Endodermal cell (in vitro differentiated cells): ENCODE measurements at regions not wholly inside any gene's neighbourhood (a gene's known extent, or its start where the extent isn't known, plus 50 kb on each side); places are given as distances from the start of the nearest gene placed in this dataset.

Experiments
- DNase-seq: peaks from one replicate; pipeline ENCODE4 v3.0.0-alpha.2; 2017
- H3K27ac ChIP-seq: 2 replicates; pipeline ENCODE4 v1.5.1; 2013; ENCODE audit warnings: mild to moderate bottlenecking, low read depth, low read length, moderate library complexity
- H3K27me3 ChIP-seq: 2 replicates; pipeline ENCODE4 v1.6.1; 2013; ENCODE audit warnings: mild to moderate bottlenecking, low read length, moderate library complexity; ENCODE audit not compliant: insufficient read depth, control insufficient read depth, poor library complexity, severe bottlenecking
- H3K36me3 ChIP-seq: 2 replicates; pipeline ENCODE4 v1.7.0; 2013; ENCODE audit warnings: mild to moderate bottlenecking, low read length, moderate library complexity; ENCODE audit not compliant: control insufficient read depth, insufficient read depth
- H3K4me1 ChIP-seq: one replicate; pipeline ENCODE4 v1.7.0; 2013; ENCODE audit warnings: low read length; ENCODE audit not compliant: control insufficient read depth, insufficient read depth
- H3K4me3 ChIP-seq: 2 replicates; pipeline ENCODE4 v1.5.1; 2013; ENCODE audit warnings: mild to moderate bottlenecking, low read length, moderate library complexity
- H3K9ac ChIP-seq: 2 replicates; pipeline ENCODE4 v1.6.1; 2013; ENCODE audit warnings: mild to moderate bottlenecking, low read length, moderate library complexity; ENCODE audit not compliant: poor library complexity, severe bottlenecking; ENCODE audit errors: extremely low read depth
- H3K9me3 ChIP-seq: 2 replicates; pipeline ENCODE4 v1.6.1; 2013; ENCODE audit warnings: mild to moderate bottlenecking, low read length, moderate library complexity; ENCODE audit not compliant: control insufficient read depth
- H3K27ac Mint-ChIP-seq: 2 replicates; pipeline ENCODE4 v1.8.0; 2020; ENCODE audit warnings: mixed read lengths
- H3K27me3 Mint-ChIP-seq: 2 replicates; pipeline ENCODE4 v1.8.0; 2021; ENCODE audit warnings: mild to moderate bottlenecking, mixed read lengths; ENCODE audit not compliant: insufficient read depth
- H3K36me3 Mint-ChIP-seq: 2 replicates; pipeline ENCODE4 v1.8.0; 2020; ENCODE audit warnings: low read depth, mixed read lengths
- H3K4me1 Mint-ChIP-seq: 2 replicates; pipeline ENCODE4 v1.8.0; 2020; ENCODE audit warnings: mixed read lengths
- H3K4me3 Mint-ChIP-seq: 2 replicates; pipeline ENCODE4 v1.8.0; 2020; ENCODE audit warnings: mild to moderate bottlenecking, moderate library complexity, mixed read lengths
- H3K9me3 Mint-ChIP-seq: 2 replicates; pipeline ENCODE4 v1.8.0; 2020; ENCODE audit warnings: mild to moderate bottlenecking, mixed read lengths
- WGBS, 2 experiments: methylation state at CpG; one replicate each; pipeline versions ENCODE4 v1.1.5 to v1.1.7; 2013; ENCODE audit warnings: missing lambda C conversion rate in 2 of 2, mixed read lengths in 1 of 2; ENCODE audit not compliant: insufficient coverage in 1 of 2, insufficient read length in 1 of 2; 5-methylcytosine and 5-hydroxymethylcytosine counted together
- TF ChIP-seq, protein P1 (sequence below): fragments of 200-600 bp; sonication (generic); conservative IDR thresholded peaks from 2 replicates; pipeline ENCODE4 v1.5.0; 2021; ENCODE audit warnings: antibody characterized with exemption, mild to moderate bottlenecking

DNA sequence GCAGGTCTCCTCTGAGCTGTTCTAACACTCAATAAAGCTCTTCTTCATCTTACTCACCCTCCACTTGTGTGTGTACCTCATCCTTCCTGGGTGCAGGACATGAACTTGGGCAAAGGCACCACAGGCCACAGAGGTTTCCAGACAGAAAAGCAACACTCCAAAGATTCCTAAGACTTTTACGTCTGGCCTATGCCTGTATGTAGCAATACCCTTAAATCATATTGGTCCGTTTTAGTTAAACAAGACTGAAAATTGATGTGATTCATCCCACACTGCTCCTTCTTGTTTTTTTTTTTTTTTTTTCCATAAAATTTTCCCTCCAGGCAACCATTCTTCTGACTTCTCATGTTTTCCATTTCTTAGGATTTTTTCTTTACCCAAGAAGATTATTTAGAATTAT is 404.3 kb downstream of the PID1 start:
- H3K9ac ChIP-seq, result no peak overlapping the region

GRCh38 chr2:228866044-228866443 is 405.0 kb downstream of the PID1 start:
- no peaks in the 10 kb centered on the region for H3K36me3 Mint-ChIP-seq
- peaks cover 14% of the 10 kb centered on the region for H3K4me1 Mint-ChIP-seq
- H3K27me3 Mint-ChIP-seq, result no peaks in the 10 kb centered on the region
- H3K9ac ChIP-seq, result no peak overlapping the region
- no peak overlapping the region for H3K27ac Mint-ChIP-seq
- no peak for DNase-seq
- H3K27ac ChIP-seq, result no peak overlapping the region
- TF ChIP-seq, protein P1, sequence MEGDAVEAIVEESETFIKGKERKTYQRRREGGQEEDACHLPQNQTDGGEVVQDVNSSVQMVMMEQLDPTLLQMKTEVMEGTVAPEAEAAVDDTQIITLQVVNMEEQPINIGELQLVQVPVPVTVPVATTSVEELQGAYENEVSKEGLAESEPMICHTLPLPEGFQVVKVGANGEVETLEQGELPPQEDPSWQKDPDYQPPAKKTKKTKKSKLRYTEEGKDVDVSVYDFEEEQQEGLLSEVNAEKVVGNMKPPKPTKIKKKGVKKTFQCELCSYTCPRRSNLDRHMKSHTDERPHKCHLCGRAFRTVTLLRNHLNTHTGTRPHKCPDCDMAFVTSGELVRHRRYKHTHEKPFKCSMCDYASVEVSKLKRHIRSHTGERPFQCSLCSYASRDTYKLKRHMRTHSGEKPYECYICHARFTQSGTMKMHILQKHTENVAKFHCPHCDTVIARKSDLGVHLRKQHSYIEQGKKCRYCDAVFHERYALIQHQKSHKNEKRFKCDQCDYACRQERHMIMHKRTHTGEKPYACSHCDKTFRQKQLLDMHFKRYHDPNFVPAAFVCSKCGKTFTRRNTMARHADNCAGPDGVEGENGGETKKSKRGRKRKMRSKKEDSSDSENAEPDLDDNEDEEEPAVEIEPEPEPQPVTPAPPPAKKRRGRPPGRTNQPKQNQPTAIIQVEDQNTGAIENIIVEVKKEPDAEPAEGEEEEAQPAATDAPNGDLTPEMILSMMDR, result no peak
- no peaks in the 10 kb centered on the region for H3K27me3 ChIP-seq
- H3K9me3 Mint-ChIP-seq, result peaks cover 14% of the 10 kb centered on the region
- H3K4me3 ChIP-seq, result no peak overlapping the region
- H3K9me3 ChIP-seq, result peaks cover 12% of the 10 kb centered on the region
- H3K36me3 ChIP-seq, result no peaks in the 10 kb centered on the region
- no peaks in the 10 kb centered on the region for H3K4me1 ChIP-seq
- H3K4me3 Mint-ChIP-seq, result no peak overlapping the region
- 96 to 100% methylated on average over 1 to 2 of the region's 2 CpGs for WGBS, 2 experiments

More for the DNA sequence above, 404.3 kb downstream of the PID1 start:
- Mint-ChIP-seq H3K27me3 (no peaks in the 10 kb centered on the region), H3K4me3 (no peak overlapping the region), H3K27ac (no peak overlapping the region), H3K4me1 (peaks cover 15% of the 10 kb centered on the region), H3K36me3 (no peaks in the 10 kb centered on the region), H3K9me3 (peaks cover 14% of the 10 kb centered on the region)
- no peaks in the 10 kb centered on the region for H3K27me3 ChIP-seq
- DNase-seq, result no peak
- no peaks in the 10 kb centered on the region for H3K4me1 ChIP-seq
- H3K36me3 ChIP-seq, result no peaks in the 10 kb centered on the region
- peaks cover 12% of the 10 kb centered on the region for H3K9me3 ChIP-seq
- TF ChIP-seq, protein P1, result no peak
- WGBS, 2 experiments, result 93 to 100% methylated on average over 2 of the region's 2 CpGs
- H3K27ac ChIP-seq, result no peak overlapping the region
- no peak overlapping the region for H3K4me3 ChIP-seq

DNA sequence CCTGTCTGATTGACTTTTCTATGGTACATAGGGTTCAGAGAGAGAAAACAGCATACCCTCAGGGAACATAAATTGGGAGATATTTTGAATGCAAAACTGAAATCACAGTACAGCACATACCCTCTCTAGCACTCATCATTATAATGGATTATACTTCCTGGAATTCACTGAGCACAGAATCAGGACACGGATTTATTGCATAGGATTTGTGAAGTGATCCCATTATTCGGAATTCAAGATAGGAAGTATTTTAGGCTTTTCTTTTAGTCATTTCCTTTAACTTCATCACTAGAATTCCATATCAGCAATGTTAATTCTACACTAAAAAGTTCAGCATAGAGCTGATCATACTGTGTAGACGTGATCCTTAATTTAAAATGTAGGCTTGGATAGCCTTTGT is 407.0 kb downstream of the PID1 start:
- Histone ChIP-seq H3K27ac (no peak overlapping the region), H3K4me1 (no peaks in the 10 kb centered on the region), H3K9ac (no peak overlapping the region), H3K36me3 (no peaks in the 10 kb centered on the region), H3K4me3 (no peak overlapping the region), H3K27me3 (no peaks in the 10 kb centered on the region), H3K9me3 (peaks cover 12% of the 10 kb centered on the region)
- no peak for DNase-seq
- 91 to 100% methylated on average over 2 to 3 of the region's 3 CpGs for WGBS, 2 experiments
- peaks cover 14% of the 10 kb centered on the region for H3K9me3 Mint-ChIP-seq
- no peaks in the 10 kb centered on the region for H3K27me3 Mint-ChIP-seq
- peaks cover under 1% of the 10 kb centered on the region for H3K4me1 Mint-ChIP-seq
- H3K36me3 Mint-ChIP-seq, result no peaks in the 10 kb centered on the region
- TF ChIP-seq, protein P1, result no peak
- no peak overlapping the region for H3K4me3 Mint-ChIP-seq
- no peak overlapping the region for H3K27ac Mint-ChIP-seq
